HCT116 (cell line): ENCODE measurements at regions not wholly inside any gene's neighbourhood (a gene's known extent, or its start where the extent isn't known, plus 50 kb on each side); places are given as distances from the start of the nearest gene placed in this dataset.

Experiments used
- ATAC-seq: fragments of 200-7000 bp; cut with Tn5 transposase; 2 replicates; pipeline ENCODE4 v1.9.1; 2020; ENCODE audit warnings: mild to moderate bottlenecking, moderate library complexity
- BruUV-seq: library from RNA; stranded (reverse); fragments of 400-500 nt; replicated peaks from 2 replicates; lab custom pipeline; 2021; lab: Mats Ljungman, UMichigan
- CTCF ChIA-PET: fragments of 300-600 bp; sonication (Branson Sonifier 250); formaldehyde crosslinking; loops from one replicate; lab custom pipeline; 2021; ENCODE audit warnings: antibody characterized with exemption; lab: Charles Lee
- POLR2A ChIA-PET: fragments of 300-600, 350-600 bp; sonication (Branson Sonifier 250); formaldehyde crosslinking; loops from one replicate; lab custom pipeline; 2021; ENCODE audit warnings: antibody characterized with exemption; lab: Charles Lee
- RAD21 ChIA-PET, 2 experiments: fragments of 300-600 bp; sonication (Branson Sonifier 250); formaldehyde crosslinking; loops; one replicate each; lab custom pipeline; 2023; ENCODE audit warnings: low total read pairs in 2 of 2; ENCODE audit not compliant: uncharacterized antibody in 2 of 2, unreplicated experiment in 2 of 2, low non-redundant PET in 1 of 2; lab: Charles Lee
- DNase-seq: peaks from one replicate; pipeline ENCODE4 v3.0.0-alpha.2; 2010; ENCODE audit warnings: low read depth, low spot score
- H2AFZ ChIP-seq: fragments of 200-600 bp; shearing (Covaris generic), sonication (generic); 2 replicates; pipeline ENCODE4 v1.6.1; 2017; ENCODE audit warnings: low read depth, mixed run types, mixed read lengths, antibody characterized with exemption, low read length; ENCODE audit not compliant: poor library complexity, severe bottlenecking
- H3K27ac ChIP-seq: 2 replicates; pipeline ENCODE4 v1.5.1; 2012; ENCODE audit warnings: low read depth, low read length
- H3K27me3 ChIP-seq: fragments of 200-600 bp; sonication (generic); 2 replicates; pipeline ENCODE4 v1.6.1; 2016; ENCODE audit warnings: mixed run types, low read length, mixed read lengths; ENCODE audit not compliant: insufficient read depth
- H3K36me3 ChIP-seq, 2 experiments: fragments of 200-500 bp in 1 of 2; fragments of 200-600 bp in 1 of 2; sonication (Bioruptor generic) in 1 of 2; sonication (generic) in 1 of 2; 2 replicates each; pipeline versions ENCODE4 v1.5.1 to v1.6.1; 2014 to 2016; ENCODE audit warnings: low read length in 2 of 2, inconsistent platforms in 1 of 2, mixed read lengths in 1 of 2, mixed run types in 1 of 2; ENCODE audit not compliant: insufficient read depth in 2 of 2, control insufficient read depth in 1 of 2
- H3K4me1 ChIP-seq, 2 experiments: fragments of 200-600 bp in 1 of 2; sonication (generic) in 1 of 2; 2 replicates each; pipeline versions ENCODE4 v1.5.1 to v1.6.1; 2012 to 2017; ENCODE audit warnings: low read length in 2 of 2, inconsistent platforms in 1 of 2, mild to moderate bottlenecking in 1 of 2, mixed read lengths in 1 of 2, mixed run types in 1 of 2, moderate library complexity in 1 of 2; ENCODE audit not compliant: insufficient read depth in 2 of 2, control insufficient read depth in 1 of 2
- H3K4me2 ChIP-seq: fragments of 200-600 bp; sonication (generic); 2 replicates; pipeline ENCODE4 v1.6.1; 2017; ENCODE audit warnings: mixed run types, low read length, mixed read lengths
- H3K4me3 ChIP-seq, 2 experiments: fragments of 200-600 bp in 1 of 2; sonication (generic) in 1 of 2; replicated peaks in 1 of 2; 2 replicates each; pipeline ENCODE4 v1.5.1; 2011 to 2016; ENCODE audit warnings: low read length in 2 of 2, control low read depth in 1 of 2, low read depth in 1 of 2, mild to moderate bottlenecking in 1 of 2, mixed read lengths in 1 of 2, mixed run types in 1 of 2
- H3K79me2 ChIP-seq: fragments of 200-600 bp; sonication (generic); 2 replicates; pipeline ENCODE4 v1.6.1; 2017; ENCODE audit warnings: mild to moderate bottlenecking, mixed run types, low read length, moderate library complexity, mixed read lengths; ENCODE audit not compliant: insufficient read depth
- H3K9ac ChIP-seq: fragments of 200-600 bp; sonication (generic); 2 replicates; pipeline ENCODE4 v1.6.1; 2016; ENCODE audit warnings: low read length, mixed read lengths
- H3K9me2 ChIP-seq: fragments of 200-600 bp; sonication (generic), shearing (Covaris generic); 2 replicates; pipeline ENCODE4 v1.6.1; 2017; ENCODE audit warnings: mixed run types, mild to moderate bottlenecking, moderate library complexity; ENCODE audit not compliant: insufficient read depth
- H3K9me3 ChIP-seq, 2 experiments: fragments of 200-500 bp in 1 of 2; fragments of 200-600 bp in 1 of 2; sonication (Bioruptor generic) in 1 of 2; sonication (generic) in 1 of 2; 2 replicates each; pipeline ENCODE4 v1.6.1; 2014 to 2017; ENCODE audit warnings: low read length in 2 of 2, mixed read lengths in 2 of 2, inconsistent platforms in 1 of 2, low read depth in 1 of 2, mild to moderate bottlenecking in 1 of 2, mixed run types in 1 of 2, moderate library complexity in 1 of 2; ENCODE audit not compliant: control insufficient read depth in 1 of 2, insufficient read depth in 1 of 2
- H4K20me1 ChIP-seq: fragments of 200-600 bp; sonication (generic), shearing (Covaris generic); 2 replicates; pipeline ENCODE4 v1.6.1; 2017; ENCODE audit warnings: mixed run types, mild to moderate bottlenecking, moderate library complexity; ENCODE audit not compliant: insufficient read depth
- ATF3 ChIP-seq: IDR thresholded peaks from 2 replicates; pipeline ENCODE4 v1.6.1; 2012
- CEBPB ChIP-seq: IDR thresholded peaks from 2 replicates; pipeline ENCODE4 v1.6.1; 2012; ENCODE audit warnings: low read depth
- CTCF ChIP-seq, 3 experiments: fragments of 200-600 bp in 1 of 3; sonication (generic) in 1 of 3; IDR thresholded peaks in 2 of 3; conservative IDR thresholded peaks in 1 of 3; 2 replicates each; pipeline ENCODE4 v1.5.1; 2012 to 2017; ENCODE audit warnings: low read depth in 2 of 3, low read length in 2 of 3, antibody characterized with exemption in 1 of 3, borderline replicate concordance in 1 of 3, control low read depth in 1 of 3, mild to moderate bottlenecking in 1 of 3, mixed read lengths in 1 of 3, mixed run types in 1 of 3, moderate library complexity in 1 of 3; ENCODE audit not compliant: insufficient read depth in 1 of 3
- EGR1 ChIP-seq: IDR thresholded peaks from 2 replicates; pipeline ENCODE4 v1.6.1; 2012; ENCODE audit warnings: low read depth
- EZH2phosphoT487 ChIP-seq: fragments of 200-600 bp; IDR thresholded peaks from 2 replicates; pipeline ENCODE4 v1.6.1; 2018; ENCODE audit warnings: antibody characterized with exemption, borderline replicate concordance
- FOSL1 ChIP-seq: IDR thresholded peaks from 2 replicates; pipeline ENCODE4 v1.6.1; 2012; ENCODE audit warnings: low read depth
- JUND ChIP-seq: IDR thresholded peaks from 2 replicates; pipeline ENCODE4 v1.6.1; 2012
- MAX ChIP-seq: IDR thresholded peaks from 2 replicates; pipeline ENCODE4 v1.6.1; 2012
- REST ChIP-seq: IDR thresholded peaks from 2 replicates; pipeline ENCODE4 v1.6.1; 2012; ENCODE audit warnings: low read depth
- SIN3A ChIP-seq: IDR thresholded peaks from 2 replicates; pipeline ENCODE4 v1.6.1; 2012; ENCODE audit warnings: low read depth
- SP1 ChIP-seq: IDR thresholded peaks from 2 replicates; pipeline ENCODE4 v1.6.1; 2012; ENCODE audit warnings: low read depth
- ZBTB33 ChIP-seq: IDR thresholded peaks from 2 replicates; pipeline ENCODE4 v1.6.1; 2011; ENCODE audit warnings: mild to moderate bottlenecking, low read length, moderate library complexity; ENCODE audit not compliant: insufficient replicate concordance; ENCODE audit errors: extremely low read depth
- ZNF274 ChIP-seq: fragments of 200-500 bp; sonication (Bioruptor generic); IDR thresholded peaks from 2 replicates; pipeline ENCODE4 v1.6.1; 2014; ENCODE audit warnings: mild to moderate bottlenecking, low read depth, low read length, inconsistent platforms
- intact Hi-C: fragments of 100-400 bp; cut with micrococcal nuclease; formaldehyde crosslinking; loops from 2 replicates; pipeline ENCODE4 v1.10.0; 2022

- Histone ChIP-seq H2AFZ (no peak overlapping the region), H3K36me3 (no peaks in the 10 kb centered on the region), H3K4me2 (no peak overlapping the region), H3K4me3 (no peak overlapping the region), H3K9ac (no peak overlapping the region), H4K20me1 (no peaks in the 10 kb centered on the region), H3K9me2 (no peaks in the 10 kb centered on the region), H3K9me3 (peaks cover 9 to 24% of the 10 kb centered on the region in 2 experiments; a peak in 2 of 4 replicates)
- DNase-seq: no peak
- intact Hi-C loops: no loop called here
- POLR2A ChIA-PET: no interaction called here
- TF ChIP-seq ZNF274: no peak
- no peak for TF ChIP-seq EZH2phosphoT487
- no peak for TF ChIP-seq ATF3
- TF ChIP-seq SP1: no peak
- no peak for TF ChIP-seq EGR1
- TF ChIP-seq, all 23 proteins: peak for 0
- ChIA-PET RAD21 (no interaction called here), CTCF (no interaction called here)
- BruUV-seq: no TSS peak
- ATAC-seq: no peak
- Histone ChIP-seq H3K27me3 (no peaks in the 10 kb centered on the region), H3K4me1 (no peaks in the 10 kb centered on the region), H3K27ac (no peak overlapping the region), H3K79me2 (no peaks in the 10 kb centered on the region)
Observed at GRCh38 chr21:16213518-16213917, 483.7 kb downstream of the USP25 start.

GRCh38 chr21:16215193-16215592 is 485.4 kb downstream of the USP25 start:
- Histone ChIP-seq H3K27ac (no peak overlapping the region), H3K4me1 (no peaks in the 10 kb centered on the region), H3K4me3 (no peak overlapping the region), H3K9me3 (peaks cover 13 to 21% of the 10 kb centered on the region in 2 experiments; a peak in 2 of 4 replicates), H4K20me1 (no peaks in the 10 kb centered on the region), H3K27me3 (no peaks in the 10 kb centered on the region), H3K9ac (no peak overlapping the region), H3K79me2 (no peaks in the 10 kb centered on the region), H3K9me2 (no peaks in the 10 kb centered on the region), H3K4me2 (no peak overlapping the region), H3K36me3 (no peaks in the 10 kb centered on the region), H2AFZ (no peak overlapping the region)
- intact Hi-C loops: no loop called here
- ChIA-PET RAD21 (no interaction called here), POLR2A (no interaction called here), CTCF (no interaction called here)
- no peak for DNase-seq
- no peak for ATAC-seq
- no TSS peak for BruUV-seq
- TF ChIP-seq SIN3A (no peak), FOSL1 (no peak), CEBPB (no peak), JUND (no peak), ZBTB33 (no peak), CTCF (IDR thresholded peaks at IDR 0.05 in 2 of 3, conservative IDR thresholded peaks at IDR 0.05 in 1 of 3; ENCODE audit: borderline replicate concordance in 1 of 3, insufficient read depth in 1 of 3, low read depth in 2 of 3, low read length in 2 of 3) (no peak), MAX (no peak), REST (no peak), EZH2phosphoT487 (no peak)
